Thyroid gland (tissue), 4 donors: ENCODE measurements at regions not wholly inside any gene's neighbourhood (a gene's known extent, or its start where the extent isn't known, plus 50 kb on each side); places are given as distances from the start of the nearest gene placed in this dataset.

Experiments
- POLR2A ChIP-seq, 2 donors: fragments of 450-650 bp; IDR thresholded peaks; one replicate each; pipeline ENCODE4 v1.6.1; 2017; ENCODE audit warnings: antibody characterized with exemption in 2 of 2, mild to moderate bottlenecking in 2 of 2, moderate library complexity in 1 of 2
- TF ChIP-seq, protein P1 (sequence below), 6 experiments: fragments of 200-600 bp in 3 of 6; fragments of 450-650 bp in 3 of 6; sonication (generic) in 3 of 6; IDR thresholded peaks; one replicate each; pipeline ENCODE4 v1.5.1; 2016 to 2019; ENCODE audit warnings: antibody characterized with exemption in 6 of 6, mild to moderate bottlenecking in 2 of 6, inconsistent platforms in 1 of 6, moderate library complexity in 1 of 6

DNA sequence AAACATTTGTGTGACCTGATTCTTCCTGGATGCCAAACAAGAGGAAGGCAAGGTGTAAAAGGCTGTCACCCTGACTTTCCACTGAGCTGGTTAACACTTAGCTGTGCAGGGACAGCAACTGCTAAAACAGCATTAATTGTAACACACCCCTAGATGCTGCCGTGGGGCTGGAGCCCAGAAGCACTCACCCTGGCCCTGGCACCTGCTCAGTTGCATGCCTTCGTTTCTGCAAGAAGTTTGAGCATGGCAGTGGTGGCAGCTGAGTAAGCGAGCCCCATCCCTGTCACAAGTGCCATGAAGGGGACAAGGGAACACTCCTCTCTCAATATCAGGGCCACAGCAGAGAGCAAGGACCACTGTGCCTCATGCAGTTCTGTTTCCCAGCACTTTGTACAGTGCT, 330.2 kb downstream of the TMEM114 start:
- TF ChIP-seq, protein P1, sequence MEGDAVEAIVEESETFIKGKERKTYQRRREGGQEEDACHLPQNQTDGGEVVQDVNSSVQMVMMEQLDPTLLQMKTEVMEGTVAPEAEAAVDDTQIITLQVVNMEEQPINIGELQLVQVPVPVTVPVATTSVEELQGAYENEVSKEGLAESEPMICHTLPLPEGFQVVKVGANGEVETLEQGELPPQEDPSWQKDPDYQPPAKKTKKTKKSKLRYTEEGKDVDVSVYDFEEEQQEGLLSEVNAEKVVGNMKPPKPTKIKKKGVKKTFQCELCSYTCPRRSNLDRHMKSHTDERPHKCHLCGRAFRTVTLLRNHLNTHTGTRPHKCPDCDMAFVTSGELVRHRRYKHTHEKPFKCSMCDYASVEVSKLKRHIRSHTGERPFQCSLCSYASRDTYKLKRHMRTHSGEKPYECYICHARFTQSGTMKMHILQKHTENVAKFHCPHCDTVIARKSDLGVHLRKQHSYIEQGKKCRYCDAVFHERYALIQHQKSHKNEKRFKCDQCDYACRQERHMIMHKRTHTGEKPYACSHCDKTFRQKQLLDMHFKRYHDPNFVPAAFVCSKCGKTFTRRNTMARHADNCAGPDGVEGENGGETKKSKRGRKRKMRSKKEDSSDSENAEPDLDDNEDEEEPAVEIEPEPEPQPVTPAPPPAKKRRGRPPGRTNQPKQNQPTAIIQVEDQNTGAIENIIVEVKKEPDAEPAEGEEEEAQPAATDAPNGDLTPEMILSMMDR (IDR thresholded peaks at IDR 0.05) = no peak
- TF ChIP-seq POLR2A (IDR thresholded peaks at IDR 0.05) = no peak
